H1 (cell line): ENCODE measurements at regions not wholly inside any gene's neighbourhood (a gene's known extent, or its start where the extent isn't known, plus 50 kb on each side); places are given as distances from the start of the nearest gene placed in this dataset.

Experiments
- JUND ChIP-seq: IDR thresholded peaks from 2 replicates; pipeline ENCODE4 v1.6.1; 2011; ENCODE audit warnings: mild to moderate bottlenecking, improper control_type of control experiment, low read length
- KDM4A ChIP-seq: IDR thresholded peaks from one replicate; pipeline ENCODE4 v1.7.1; 2012; ENCODE audit warnings: low read depth, mild to moderate bottlenecking, moderate library complexity, low read length, inconsistent platforms; ENCODE audit not compliant: severe bottlenecking

DNA sequence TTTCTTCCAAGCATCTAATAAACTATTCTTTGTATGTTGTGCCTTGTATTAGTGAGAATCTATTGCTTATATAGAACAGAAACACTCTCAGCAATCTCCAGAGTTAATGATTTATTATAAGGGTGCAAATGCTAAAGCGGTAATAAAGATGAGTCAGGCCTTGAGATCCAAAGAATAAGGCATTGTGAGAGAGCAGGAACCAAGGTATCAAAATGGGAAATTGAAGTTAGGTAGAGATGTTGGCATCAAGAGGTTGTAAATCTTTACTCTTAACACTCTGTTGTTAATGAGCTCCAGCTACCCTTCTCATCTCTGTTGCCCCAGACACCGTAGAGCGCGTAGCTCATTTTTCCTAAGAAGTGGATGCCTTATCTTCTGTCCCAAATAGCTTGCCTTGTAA, 375.2 kb downstream of the ARL4A start (continued):
- TF ChIP-seq JUND (no peak), KDM4A (no peak)
